SW 1271 (cell line): ENCODE measurements at regions not wholly inside any gene's neighbourhood (a gene's known extent, or its start where the extent isn't known, plus 50 kb on each side); places are given as distances from the start of the nearest gene placed in this dataset.
"Not testable (repeated sequence)": the region's sequence is repeated elsewhere in the genome, so short reads cannot be mapped to it uniquely, and the experiment has no call there.

Source experiments
- DNase-seq, 2 experiments: peaks; one replicate each; lab custom pipeline; 2025; lab: John Stamatoyannopoulos, UW

GRCh38 chr15:79756365-79756764, 140.4 kb downstream of the MTHFS start:
- DNase-seq, result no peak

GRCh38 chr15:79765081-79765480, 131.7 kb downstream of the MTHFS start:
- no peak for DNase-seq

GRCh38 chr15:79769069-79769481, 127.7 kb downstream of the MTHFS start:
- peak in 1 of 2 experiments; percentile 30 for DNase-seq

- DNase-seq, result no peak
Measured at GRCh38 chr15:79769933-79770759, 126.7 kb downstream of the MTHFS start.

- DNase-seq, result no peak
Measured at GRCh38 chr15:79773128-79773527, 123.7 kb downstream of the MTHFS start.

GRCh38 chr15:79775821-79776220, 121.0 kb downstream of the MTHFS start:
- DNase-seq, result no peak

GRCh38 chr15:79777916-79778315, 118.9 kb downstream of the MTHFS start:
- DNase-seq, result no peak

GRCh38 chr15:79778378-79778990, 118.3 kb downstream of the MTHFS start:
- no peak for DNase-seq

- DNase-seq, result no peak
Measured at GRCh38 chr15:79779746-79780145, 117.1 kb downstream of the MTHFS start.

GRCh38 chr15:79782307-79782706, 114.5 kb downstream of the MTHFS start:
- not testable (repeated sequence) for DNase-seq
